NCI-H1694 treated with DMSO at 0.1 percent for 48 hours (cell line): ENCODE measurements at regions not wholly inside any gene's neighbourhood (a gene's known extent, or its start where the extent isn't known, plus 50 kb on each side); places are given as distances from the start of the nearest gene placed in this dataset.
"Not testable (repeated sequence)": the region's sequence is repeated elsewhere in the genome, so short reads cannot be mapped to it uniquely, and the experiment has no call there.

Experiments used
- DNase-seq: peaks from one replicate; lab custom pipeline; 2025; lab: John Stamatoyannopoulos, UW

GRCh38 chr3:90062631-90063200 is 955.3 kb downstream of the EPHA3 start:
- no peak for DNase-seq

- DNase-seq, result no peak
Measured at GRCh38 chr3:90068783-90069182, 961.4 kb downstream of the EPHA3 start.

- no peak for DNase-seq
Measured at GRCh38 chr3:90069748-90070147, 962.3 kb downstream of the EPHA3 start.

- no peak for DNase-seq
Measured at GRCh38 chr3:90076136-90076535, 968.7 kb downstream of the EPHA3 start.

- DNase-seq, result no peak
Measured at GRCh38 chr3:90080988-90081387, 973.6 kb downstream of the EPHA3 start.

GRCh38 chr3:90086297-90086696 is 978.9 kb downstream of the EPHA3 start:
- DNase-seq, result not testable (repeated sequence)

GRCh38 chr3:90087703-90088102 is 980.3 kb downstream of the EPHA3 start:
- DNase-seq, result no peak

- peak; percentile 11 for DNase-seq
Measured at GRCh38 chr3:90091549-90091948, 984.1 kb downstream of the EPHA3 start.

GRCh38 chr3:90092994-90093393 is 985.6 kb downstream of the EPHA3 start:
- peak; percentile 11 for DNase-seq

- DNase-seq, result no peak
Measured at GRCh38 chr3:90095811-90096210, 988.4 kb downstream of the EPHA3 start.

GRCh38 chr3:90099493-90099892 is 992.1 kb downstream of the EPHA3 start:
- DNase-seq, result no peak

- DNase-seq, result no peak
Measured at GRCh38 chr3:90102146-90102545, 994.7 kb downstream of the EPHA3 start.

- DNase-seq, result no peak
Measured at GRCh38 chr3:90121326-90121725, 1013.9 kb downstream of the EPHA3 start.

GRCh38 chr3:90128391-90128790 is 1021.0 kb downstream of the EPHA3 start:
- no peak for DNase-seq

GRCh38 chr3:90129730-90130129 is 1022.3 kb downstream of the EPHA3 start:
- DNase-seq, result no peak

GRCh38 chr3:90132197-90132596 is 1024.8 kb downstream of the EPHA3 start:
- DNase-seq, result no peak

GRCh38 chr3:90134090-90134489 is 1026.7 kb downstream of the EPHA3 start:
- DNase-seq, result no peak

- no peak for DNase-seq
Measured at GRCh38 chr3:90136456-90137191, 1029.2 kb downstream of the EPHA3 start.

GRCh38 chr3:90145094-90145860 is 1037.9 kb downstream of the EPHA3 start:
- DNase-seq, result no peak

- no peak for DNase-seq
Measured at GRCh38 chr3:90180096-90180495, 1072.7 kb downstream of the EPHA3 start.

GRCh38 chr3:90180543-90180942 is 1073.1 kb downstream of the EPHA3 start:
- no peak for DNase-seq

GRCh38 chr3:90182291-90182976 is 1075.0 kb downstream of the EPHA3 start:
- DNase-seq, result peak; percentile 13

- DNase-seq, result no peak
Measured at GRCh38 chr3:90184861-90185260, 1077.4 kb downstream of the EPHA3 start.
